HG02571 (cell line): ENCODE measurements at regions not wholly inside any gene's neighbourhood (a gene's known extent, or its start where the extent isn't known, plus 50 kb on each side); places are given as distances from the start of the nearest gene placed in this dataset.

Experiments used
- ATAC-seq: cut with Tn5 transposase; IDR thresholded peaks from one replicate; pipeline ENCODE4 v1.9.1; 2021; ENCODE audit warnings: mild to moderate bottlenecking, moderate library complexity; ENCODE audit not compliant: unreplicated experiment

DNA sequence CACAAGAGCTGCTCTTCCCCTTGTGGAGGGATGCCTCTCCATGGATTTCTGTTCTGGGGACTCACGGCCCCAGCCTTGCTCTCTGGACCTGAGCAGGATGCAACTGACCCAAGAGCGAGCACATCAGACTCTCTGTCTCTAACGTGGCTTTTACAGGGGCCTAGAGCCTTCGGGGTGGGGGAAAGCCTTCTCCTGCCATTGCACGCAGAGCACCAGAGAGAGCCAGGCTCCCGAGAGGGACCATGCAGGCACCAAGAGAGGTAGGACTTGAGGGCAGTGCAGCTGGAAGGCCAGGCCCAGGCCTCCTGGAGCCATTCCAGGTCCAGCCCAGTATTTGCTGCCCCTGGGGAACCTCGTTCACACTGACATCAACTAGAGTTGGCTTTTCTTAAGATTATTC is 475.6 kb upstream of the MYT1L start:
- ATAC-seq = no peak

DNA sequence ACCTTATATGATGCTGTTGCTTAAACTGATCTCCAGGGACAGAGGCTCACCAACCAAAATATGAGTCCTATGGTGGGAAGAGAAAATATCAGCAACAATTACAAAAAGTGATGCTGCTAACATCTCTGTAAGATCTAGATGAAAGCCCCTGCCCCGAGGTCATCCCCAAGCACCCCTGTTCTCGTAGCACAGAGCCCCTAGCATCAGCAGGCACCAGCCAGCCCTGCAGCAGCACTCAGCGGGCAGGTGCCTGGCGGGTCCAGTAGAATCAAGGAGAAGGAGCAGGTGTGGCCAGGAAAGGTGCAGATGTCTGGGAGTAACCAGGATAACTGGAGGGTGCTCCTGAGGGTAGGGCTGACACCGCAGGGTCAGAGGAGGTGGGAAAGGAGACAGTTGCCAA is 474.2 kb upstream of the MYT1L start:
- no peak for ATAC-seq

DNA sequence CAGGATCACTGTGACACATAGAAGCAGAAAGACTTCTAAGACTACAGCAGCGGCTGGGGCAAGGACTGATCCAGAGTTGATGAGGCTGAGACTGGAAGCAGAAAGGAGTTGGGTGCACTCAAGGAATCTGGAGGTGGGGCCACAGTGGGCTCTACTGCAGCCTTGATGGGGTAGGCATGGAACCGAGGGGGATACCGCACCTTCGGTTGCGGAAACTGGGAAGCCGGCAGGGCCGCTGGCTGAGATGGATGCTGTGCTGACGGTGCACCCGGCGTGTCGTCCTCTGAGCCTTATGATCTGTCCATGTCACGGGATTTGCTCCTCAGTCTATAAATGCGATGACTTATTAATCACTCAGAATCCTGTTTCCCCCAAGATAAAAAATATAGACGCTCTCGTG is 473.5 kb upstream of the MYT1L start:
- ATAC-seq = no peak

DNA sequence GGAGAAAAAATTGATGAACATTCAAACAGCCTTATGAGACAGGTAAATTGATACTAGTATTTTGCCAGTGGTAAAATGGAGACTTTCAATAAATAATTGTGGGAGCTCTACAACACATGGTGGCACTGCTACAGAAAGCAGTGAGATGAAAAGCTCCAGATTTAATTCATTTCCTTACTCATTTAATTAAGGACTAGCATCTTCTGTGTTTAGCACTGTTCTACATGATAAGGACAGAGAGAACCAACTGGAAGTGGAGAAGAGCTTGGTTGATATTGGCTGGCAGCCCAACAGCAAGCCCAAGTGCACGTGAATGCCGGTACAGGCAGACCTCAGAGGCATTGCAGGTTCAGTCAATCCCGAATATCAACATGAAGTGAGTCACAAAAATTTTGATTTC is 470.4 kb upstream of the MYT1L start:
- no peak for ATAC-seq

DNA sequence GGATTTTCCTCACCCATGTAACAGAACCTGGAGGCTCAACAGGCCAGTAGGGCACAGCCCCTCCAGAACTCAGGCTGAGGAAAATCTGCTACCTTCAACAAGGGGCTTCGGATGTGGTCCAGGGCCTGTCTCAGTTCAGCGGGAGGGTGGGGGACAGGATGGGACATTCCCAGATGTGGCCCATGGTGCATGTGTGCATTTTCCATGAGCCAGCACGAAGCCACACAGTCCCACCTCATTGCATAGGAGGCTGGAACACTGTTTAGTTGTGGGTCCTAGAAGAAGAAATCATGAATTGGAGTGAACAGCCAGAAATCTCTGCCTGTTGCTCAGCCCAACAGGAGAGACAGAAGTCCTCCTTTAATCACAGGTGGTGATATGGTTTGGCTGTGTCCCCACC is 469.6 kb upstream of the MYT1L start:
- ATAC-seq = no peak

DNA sequence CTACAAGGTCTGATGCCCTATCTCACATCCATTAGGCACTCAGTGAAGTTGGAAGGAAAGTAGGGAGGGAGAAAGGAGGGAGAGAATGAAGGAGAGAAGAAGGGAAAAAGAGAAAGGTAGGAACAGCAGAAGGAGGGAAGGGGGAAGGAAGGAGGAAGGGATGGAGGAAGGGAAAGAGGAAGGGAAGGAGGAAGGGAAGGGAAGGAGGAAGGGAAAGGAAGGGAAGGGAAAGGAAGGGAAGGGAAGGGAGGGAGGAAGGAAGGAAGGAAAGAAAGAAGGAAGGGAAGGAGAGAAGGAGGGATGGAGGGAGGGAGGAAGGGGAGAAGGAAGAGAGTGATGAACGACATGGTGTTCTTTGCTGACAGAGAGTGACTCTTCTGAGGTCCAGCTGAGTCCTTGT is 468.9 kb upstream of the MYT1L start:
- no peak for ATAC-seq

DNA sequence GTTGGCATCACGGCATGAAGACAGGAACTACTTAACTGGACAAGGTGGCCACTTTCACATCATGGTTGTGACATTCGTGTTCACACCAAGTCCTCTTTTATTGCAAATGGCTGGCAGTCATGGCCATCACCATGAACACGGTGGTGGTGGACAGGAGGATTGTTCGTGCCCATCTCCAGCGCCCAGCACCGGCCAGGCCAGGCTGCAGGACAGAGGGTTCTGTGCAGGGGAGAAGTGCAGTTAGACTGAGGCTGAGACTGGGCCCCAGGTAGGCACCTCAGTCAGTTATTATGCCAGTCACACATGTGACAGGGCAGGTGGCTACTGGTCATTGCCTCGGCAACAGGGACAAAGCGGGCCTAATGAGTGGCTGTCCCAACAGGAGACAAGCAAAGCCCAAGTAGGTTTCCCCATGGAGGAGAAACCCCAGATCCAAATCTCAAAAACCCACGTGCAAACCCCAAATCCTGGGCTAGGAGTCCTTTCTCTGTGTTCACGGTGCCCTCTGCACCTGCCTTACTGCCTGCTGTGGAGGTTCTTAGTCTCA is 468.1 kb upstream of the MYT1L start:
- no peak for ATAC-seq

DNA sequence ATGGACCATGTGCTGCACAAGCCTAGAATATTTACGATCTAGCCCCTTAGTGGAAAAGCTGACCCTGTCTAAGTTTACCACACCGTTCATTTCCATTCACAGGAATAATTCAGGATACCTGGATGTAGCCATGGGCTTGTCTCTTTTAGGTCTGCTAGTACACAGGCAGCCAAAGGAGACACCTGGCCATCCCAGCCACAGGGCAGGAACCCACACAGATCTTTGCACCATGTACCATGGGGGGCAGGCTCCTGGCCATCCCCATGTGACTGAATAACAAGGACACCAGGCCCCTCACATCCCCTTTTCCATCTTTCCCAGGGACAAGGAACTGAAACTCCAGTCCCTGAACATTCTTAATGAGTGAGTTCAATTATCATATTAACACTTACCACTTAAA is 467.3 kb upstream of the MYT1L start:
- no peak for ATAC-seq

DNA sequence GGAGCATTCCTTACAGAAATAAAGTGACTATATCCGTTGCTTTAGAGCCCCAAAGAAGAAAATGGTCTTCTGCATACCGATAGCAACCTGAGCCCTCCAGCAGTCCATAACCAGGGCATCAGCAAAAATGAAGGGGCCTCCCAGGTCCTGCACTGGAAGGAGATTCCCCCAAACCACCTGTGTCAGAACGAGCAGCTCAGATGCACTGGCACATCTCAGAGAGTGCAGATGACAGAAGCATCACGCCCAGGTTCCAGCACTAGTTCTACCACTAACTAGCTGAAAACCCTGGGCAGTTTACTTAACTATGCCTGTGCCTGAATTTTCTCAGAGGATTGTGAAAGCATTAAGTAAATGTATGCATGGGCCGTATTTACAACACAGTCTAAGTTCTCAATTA is 466.7 kb upstream of the MYT1L start:
- no peak for ATAC-seq

DNA sequence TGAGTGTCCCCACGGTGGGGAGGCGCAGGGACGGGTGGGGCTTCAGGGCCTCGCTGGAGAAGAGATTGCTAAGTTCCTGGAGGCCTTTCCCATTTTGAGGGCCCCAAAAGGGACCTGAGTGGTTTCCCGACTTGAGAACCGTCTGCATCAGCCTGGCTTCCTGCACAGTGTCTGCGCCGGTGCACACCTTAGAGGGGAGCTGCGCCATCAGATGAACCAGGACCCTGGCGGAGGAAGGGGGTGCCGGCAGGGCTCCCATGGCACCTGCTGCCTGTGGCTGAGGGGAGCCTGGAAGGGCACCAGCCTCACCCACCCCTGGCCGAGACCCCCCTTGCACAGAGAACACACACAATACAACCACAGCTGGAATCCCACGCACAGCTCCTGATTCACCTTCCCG is 465.1 kb upstream of the MYT1L start:
- ATAC-seq = no peak

DNA sequence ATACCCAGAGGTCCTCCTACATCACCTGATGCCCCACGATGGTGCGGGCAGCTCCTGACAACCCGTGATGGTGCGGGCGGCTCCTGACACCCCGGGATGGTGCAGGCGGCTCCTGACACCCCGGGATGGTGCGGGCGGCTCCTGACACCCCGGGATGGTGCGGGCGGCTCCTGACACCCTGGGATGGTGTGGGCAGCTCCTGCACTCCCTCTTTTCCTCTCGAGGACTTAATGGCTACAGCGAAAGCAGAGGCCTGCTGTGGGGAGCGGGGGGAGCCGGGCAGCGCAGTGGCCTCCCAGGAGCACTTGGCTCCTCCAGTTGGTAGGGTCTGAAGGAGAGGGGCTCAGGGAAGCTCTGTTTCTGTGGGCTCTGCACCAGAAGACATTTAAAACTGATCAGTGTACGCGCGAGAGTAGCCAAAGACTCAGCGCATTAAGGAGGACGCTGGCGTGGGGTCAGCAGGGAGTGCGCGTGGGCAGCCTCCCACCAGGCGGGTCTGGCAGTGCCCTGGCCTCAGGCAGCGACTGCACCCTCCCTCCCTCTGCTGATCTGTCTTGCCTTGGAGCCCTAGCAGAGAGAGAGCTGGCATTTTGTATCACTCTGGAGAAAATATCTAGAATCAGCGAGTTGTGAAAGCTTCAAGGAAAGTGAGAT is 464.5 kb upstream of the MYT1L start:
- ATAC-seq = no peak

DNA sequence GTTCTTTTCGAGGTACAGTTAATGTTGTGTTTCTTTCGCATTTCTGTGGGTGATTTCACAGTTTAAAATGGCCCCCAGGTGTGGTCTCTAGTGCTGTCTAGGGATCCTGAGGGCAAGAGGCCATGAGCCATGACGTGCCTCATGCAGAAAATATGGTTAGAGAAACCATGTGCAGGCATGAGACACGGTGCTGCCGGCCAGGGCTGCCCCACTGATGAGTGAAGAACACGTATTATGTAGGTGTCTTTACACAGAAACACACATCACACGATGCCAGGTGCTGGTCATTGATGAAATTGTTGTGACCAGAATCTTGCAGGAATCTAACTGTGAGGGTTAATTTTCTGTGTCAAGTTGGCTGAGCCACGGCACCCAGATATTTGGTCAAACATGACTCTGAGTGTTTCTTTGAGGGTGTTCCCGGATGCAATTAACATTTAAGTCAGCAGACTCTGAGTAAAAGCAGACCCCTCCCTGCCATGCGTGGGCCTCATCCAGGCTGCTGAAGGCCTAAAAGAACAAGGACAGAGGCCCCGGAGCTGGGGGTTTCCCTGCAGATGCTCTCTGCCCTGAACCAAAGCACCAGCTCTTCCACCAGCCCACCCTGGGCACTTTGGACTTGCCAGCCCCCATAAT is 463.0 kb upstream of the MYT1L start:
- ATAC-seq = no peak

DNA sequence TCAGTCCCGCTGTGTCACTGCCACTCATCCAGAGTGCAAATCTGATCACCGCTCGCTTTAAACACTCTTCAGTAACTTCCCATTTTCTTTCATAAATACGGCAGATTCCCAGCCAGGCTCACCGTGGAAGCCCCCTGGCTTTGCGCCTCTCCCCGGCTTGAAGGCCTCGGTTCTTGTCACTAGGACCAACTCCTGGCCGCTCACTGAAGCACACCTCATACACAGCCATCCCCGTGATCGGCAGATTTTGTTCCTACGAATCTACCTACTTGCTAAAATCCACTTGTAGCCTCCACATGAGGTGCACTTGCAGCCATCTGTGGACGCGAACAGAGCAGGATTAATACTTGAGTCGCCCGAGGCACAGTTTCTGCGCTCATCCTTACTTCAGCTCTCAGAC is 462.4 kb upstream of the MYT1L start:
- ATAC-seq = no peak

DNA sequence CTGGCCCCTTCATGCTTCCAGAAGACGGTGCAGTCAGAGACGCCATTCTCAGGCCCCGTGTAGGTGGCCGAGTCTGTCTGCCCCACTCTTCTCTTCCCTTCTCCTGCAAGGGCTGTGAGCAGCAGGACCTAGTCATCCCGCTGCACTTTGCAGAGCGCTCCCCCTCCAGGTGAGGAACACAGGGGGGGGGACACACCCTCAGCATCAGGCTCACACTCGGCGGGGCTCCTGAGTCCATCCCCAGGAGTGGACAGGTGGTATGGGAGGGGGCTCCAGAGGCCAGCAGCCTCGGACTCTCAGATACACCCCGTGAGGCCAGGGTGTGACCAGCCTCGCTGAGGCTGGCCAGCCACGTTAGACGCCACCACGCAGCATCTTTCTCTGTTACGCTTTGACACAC is 460.5 kb upstream of the MYT1L start:
- ATAC-seq = no peak

DNA sequence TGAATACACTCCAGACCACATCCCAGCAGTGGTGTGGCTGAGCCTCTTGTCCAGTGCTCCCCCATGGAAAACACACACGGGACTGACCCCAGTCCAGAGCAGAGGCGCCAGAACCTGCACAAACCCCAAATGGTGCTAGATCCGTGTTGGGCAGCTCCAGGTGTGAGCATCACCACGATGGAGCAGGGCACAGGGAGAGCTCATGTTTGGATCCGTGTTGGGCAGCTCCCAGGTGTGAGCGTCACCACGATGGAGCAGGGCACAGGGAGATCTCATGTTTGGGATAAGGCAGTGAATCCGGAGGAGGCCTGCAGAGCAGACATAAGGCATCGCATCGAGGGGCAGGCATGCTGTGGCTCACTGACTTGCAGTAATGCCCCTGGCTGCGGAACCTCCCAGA is 460.0 kb upstream of the MYT1L start:
- no peak for ATAC-seq

DNA sequence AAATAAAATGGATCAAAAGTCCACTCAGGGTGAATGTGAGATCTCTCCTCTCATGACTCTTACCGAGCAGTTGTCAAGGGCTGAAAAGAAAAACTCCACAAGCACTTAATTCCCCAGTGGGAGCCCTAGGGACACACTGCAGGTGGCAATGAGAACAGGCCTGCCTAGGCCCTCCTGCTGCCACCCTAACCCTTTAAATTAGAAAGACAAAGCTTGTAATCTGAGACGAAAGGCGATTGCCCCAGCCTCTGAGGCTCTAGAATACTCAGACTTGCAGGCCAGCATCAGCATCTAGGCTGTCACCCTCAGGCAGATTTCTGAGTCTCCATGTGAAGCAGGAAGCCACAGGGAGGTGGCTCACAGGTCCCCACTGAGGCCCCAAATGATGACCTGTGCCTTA is 457.0 kb upstream of the MYT1L start:
- ATAC-seq = no peak

DNA sequence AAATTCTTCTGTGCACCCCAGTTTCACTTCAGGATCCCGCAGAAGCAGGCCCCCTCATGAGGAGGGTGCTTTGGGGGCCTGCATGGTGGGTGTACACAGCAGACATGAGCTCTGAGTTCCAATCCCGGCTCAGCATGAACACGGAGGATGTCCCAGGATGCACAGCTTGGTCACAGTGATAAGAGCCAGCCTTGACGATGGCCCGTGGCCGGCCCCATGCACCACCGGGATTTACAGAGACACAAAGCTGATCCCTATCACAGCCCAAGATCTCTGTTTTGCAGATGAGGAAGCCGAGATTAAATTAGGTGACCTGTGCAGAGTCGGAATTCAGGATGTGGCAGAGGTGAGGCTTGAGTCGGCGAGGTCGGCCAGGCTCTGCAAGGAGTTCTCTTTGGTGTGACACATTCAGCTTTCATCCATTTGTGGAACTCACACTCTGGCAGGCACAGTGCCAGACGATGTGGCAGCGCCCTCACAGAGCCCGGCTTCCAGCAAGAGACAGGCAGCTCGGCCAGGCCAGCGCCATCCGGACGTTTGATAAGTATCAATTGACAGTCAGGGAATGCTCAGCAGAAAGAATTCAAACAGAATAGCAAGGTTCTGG is 456.3 kb upstream of the MYT1L start:
- ATAC-seq = no peak

DNA sequence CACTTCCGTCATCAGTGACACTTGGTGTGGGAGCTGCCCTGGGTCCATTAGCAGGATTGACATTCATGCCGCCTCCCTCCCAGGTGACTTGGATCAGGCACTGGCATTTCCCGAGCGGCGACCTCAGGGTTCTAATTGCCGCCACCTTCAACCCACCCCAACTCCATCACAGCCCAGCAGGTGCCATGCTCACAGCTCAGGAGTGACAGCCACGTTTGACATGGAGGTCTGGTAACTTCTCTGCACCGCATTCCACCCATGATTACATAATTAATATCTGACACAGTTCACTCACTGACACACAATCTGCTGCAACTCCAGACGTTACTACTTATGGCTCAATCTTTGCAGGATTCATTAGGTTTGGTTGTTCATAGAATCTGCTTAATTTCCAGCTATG is 450.9 kb upstream of the MYT1L start:
- ATAC-seq = no peak

DNA sequence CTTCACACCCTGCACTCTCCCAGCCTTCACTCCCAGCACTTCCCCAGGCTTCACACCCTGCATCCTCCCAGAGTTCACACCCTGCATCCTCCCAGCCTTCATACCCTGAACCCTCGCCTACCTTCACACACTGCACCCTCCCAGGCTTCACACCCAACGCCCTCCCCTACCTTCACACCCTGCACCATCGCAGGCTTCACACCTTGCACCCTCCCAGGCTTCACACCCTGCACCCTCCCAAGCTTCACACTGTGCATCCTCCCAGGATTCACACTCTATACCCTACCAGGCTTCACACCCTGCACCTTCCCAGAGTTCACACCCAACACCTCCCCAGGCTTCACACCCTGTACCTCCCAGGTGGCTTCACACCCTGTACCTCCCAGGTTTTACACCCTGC is 448.7 kb upstream of the MYT1L start:
- ATAC-seq = no peak

DNA sequence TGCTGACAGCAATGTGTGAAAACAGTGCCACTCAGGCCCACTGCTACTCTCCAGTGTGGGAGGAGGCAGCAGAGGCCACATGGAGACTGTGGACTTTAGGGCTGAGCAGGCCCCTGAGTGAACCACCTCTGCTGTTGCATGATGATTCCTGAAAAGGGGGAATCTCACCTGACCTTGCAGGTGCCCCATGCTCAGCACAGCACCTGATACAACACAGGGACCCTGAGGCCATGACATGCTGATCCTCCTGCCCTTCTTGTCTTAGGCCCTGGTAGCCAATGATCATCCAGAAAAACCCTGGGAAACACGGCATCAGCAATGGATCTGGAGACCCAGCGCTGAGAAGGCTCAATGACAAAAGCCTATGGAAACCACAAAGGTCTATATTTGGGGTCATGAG is 446.8 kb upstream of the MYT1L start:
- ATAC-seq = no peak

DNA sequence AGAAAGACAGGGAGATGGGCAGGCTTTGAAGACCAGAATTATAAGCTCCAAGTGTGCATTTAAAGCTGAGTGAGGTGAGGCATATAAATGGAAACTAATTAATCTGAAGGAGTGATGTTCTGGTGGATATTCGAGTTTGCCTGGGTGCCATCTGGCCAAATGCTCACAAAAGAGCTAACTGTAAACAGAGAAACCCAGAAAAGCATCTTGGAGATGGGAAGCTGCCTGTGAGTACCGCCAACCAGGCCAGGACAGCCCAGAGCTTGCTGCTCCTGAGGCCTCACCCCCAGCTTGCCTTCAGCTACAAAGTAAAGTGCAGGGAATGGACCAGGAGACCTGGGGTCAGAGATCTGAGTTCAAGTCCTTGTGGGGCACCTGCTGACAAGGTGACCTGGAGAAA is 446.1 kb upstream of the MYT1L start:
- ATAC-seq = no peak

DNA sequence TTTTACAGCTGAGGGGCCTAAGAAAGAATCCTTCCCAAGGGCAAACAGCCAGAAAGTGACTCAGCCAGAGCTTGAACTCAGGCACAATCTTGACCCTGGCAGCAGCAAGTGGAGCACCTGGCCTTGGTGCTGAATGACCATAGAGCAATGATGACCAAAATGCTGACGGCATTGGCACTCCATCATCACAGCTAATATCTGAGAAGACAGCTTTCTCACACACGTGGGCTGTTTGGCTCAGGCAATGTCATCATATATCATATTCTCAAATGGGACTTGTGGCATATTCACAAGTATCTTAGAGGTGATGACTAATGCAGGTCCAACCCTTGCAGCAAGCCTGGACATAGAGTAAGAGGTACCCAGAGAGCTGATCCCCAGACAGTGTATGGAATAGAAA is 443.9 kb upstream of the MYT1L start:
- no peak for ATAC-seq

DNA sequence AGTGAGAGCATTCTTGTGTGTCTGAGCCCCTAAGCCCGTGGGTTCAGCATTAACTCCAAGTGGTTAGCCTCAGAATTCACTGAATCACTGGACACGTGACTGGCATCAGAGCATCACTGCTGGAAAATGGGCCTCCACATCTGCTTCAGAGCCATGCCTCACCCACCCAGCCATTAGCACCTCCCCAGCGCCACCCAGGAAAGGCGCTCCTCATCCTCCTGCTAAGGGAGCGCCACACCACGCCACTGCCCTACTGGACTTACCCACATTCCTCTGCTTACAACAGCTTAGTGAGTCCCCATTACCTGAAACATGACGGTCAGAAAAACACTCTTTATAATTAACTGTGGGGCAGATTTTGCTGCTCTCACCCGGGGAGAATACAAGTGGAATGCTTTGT is 442.6 kb upstream of the MYT1L start:
- no peak for ATAC-seq
